H1 (cell line): ENCODE measurements at regions not wholly inside any gene's neighbourhood (a gene's known extent, or its start where the extent isn't known, plus 50 kb on each side); places are given as distances from the start of the nearest gene placed in this dataset.

ENCODE experiments used
- CTCF ChIA-PET: fragments of 300-600 bp; sonication (Branson Sonifier 250); formaldehyde crosslinking; loops from one replicate; lab custom pipeline; 2021; ENCODE audit not compliant: partially characterized antibody; lab: Charles Lee
- POLR2A ChIA-PET: fragments of 300-600 bp; sonication (Branson Sonifier 250); formaldehyde crosslinking; loops from one replicate; lab custom pipeline; 2021; ENCODE audit warnings: inconsistent platforms; ENCODE audit not compliant: partially characterized antibody; lab: Charles Lee
- DNase-seq, 2 experiments: peaks; one replicate each; pipeline versions ENCODE4 v3.0.0 to v3.0.0-alpha.2; 2010 to 2022; ENCODE audit warnings: low spot score in 2 of 2, low read depth in 1 of 2, mixed read lengths in 1 of 2
- FAIRE-seq: peaks from 2 replicates; lab custom pipeline; 2011; peaks lifted over from hg19 to GRCh38; lab: Jason Lieb, UNC
- H2AFZ ChIP-seq: 2 replicates; pipeline ENCODE4 v1.8.1; 2012; ENCODE audit warnings: low read length, inconsistent platforms
- H2AK5ac ChIP-seq: 2 replicates; pipeline ENCODE4 v1.6.1; 2013; ENCODE audit warnings: low read depth, low read length
- H2BK120ac ChIP-seq: replicated peaks from 2 replicates; pipeline ENCODE3; 2013; ENCODE audit warnings: low read depth, low read length, inconsistent platforms
- H2BK12ac ChIP-seq: 2 replicates; pipeline ENCODE4 v1.6.1; 2013; ENCODE audit warnings: low read depth, low read length
- H2BK15ac ChIP-seq: 2 replicates; pipeline ENCODE4 v1.6.1; 2013; ENCODE audit warnings: low read length
- H2BK20ac ChIP-seq: 2 replicates; pipeline ENCODE4 v1.6.1; 2013; ENCODE audit warnings: low read length
- H2BK5ac ChIP-seq: 2 replicates; pipeline ENCODE4 v1.6.1; 2013; ENCODE audit warnings: low read depth, low read length
- H3K14ac ChIP-seq: 2 replicates; pipeline ENCODE4 v1.6.1; 2013; ENCODE audit warnings: inconsistent platforms; ENCODE audit not compliant: insufficient read length
- H3K18ac ChIP-seq: 2 replicates; pipeline ENCODE4 v1.6.1; 2013; ENCODE audit warnings: low read length; ENCODE audit errors: extremely low read depth
- H3K23ac ChIP-seq: 2 replicates; pipeline ENCODE4 v1.6.1; 2013; ENCODE audit warnings: inconsistent platforms; ENCODE audit not compliant: insufficient read length
- H3K23me2 ChIP-seq: 2 replicates; pipeline ENCODE4 v1.6.1; 2013; ENCODE audit warnings: low read depth, low read length
- H3K27ac ChIP-seq: 2 replicates; pipeline ENCODE4 v1.6.1; 2011; ENCODE audit warnings: low read depth, low read length, inconsistent platforms
- H3K27me3 ChIP-seq, 4 experiments: replicated peaks in 1 of 4; 1 replicate in 1 of 4; 2 replicates in 3 of 4; pipeline versions ENCODE4 v1.6.1 to v1.8.1; 2011 to 2013; ENCODE audit warnings: low read length in 3 of 4, mild to moderate bottlenecking in 3 of 4, inconsistent platforms in 2 of 4, mixed read lengths in 2 of 4, moderate library complexity in 1 of 4; ENCODE audit not compliant: control insufficient read depth in 3 of 4, insufficient read depth in 3 of 4; ENCODE audit errors: extremely low read depth in 1 of 4
- H3K36me3 ChIP-seq, 4 experiments: 2 replicates each; pipeline versions ENCODE4 v1.6.1 to v1.8.1; 2011 to 2013; ENCODE audit warnings: mild to moderate bottlenecking in 4 of 4, low read length in 3 of 4, moderate library complexity in 2 of 4, control low read depth in 1 of 4, inconsistent platforms in 1 of 4; ENCODE audit not compliant: insufficient read depth in 4 of 4, control insufficient read depth in 2 of 4
- H3K4ac ChIP-seq: replicated peaks from 2 replicates; pipeline ENCODE3; 2013; ENCODE audit warnings: low read length, low read depth, mixed read lengths, inconsistent platforms; ENCODE audit not compliant: insufficient read length
- H3K4me1 ChIP-seq, 4 experiments: replicated peaks in 1 of 4; 1 replicate in 1 of 4; 2 replicates in 3 of 4; pipeline versions ENCODE4 v1.6.1 to v1.8.1; 2011 to 2013; ENCODE audit warnings: low read length in 3 of 4, inconsistent platforms in 2 of 4, mixed read lengths in 1 of 4; ENCODE audit not compliant: insufficient read depth in 4 of 4, control insufficient read depth in 3 of 4
- H3K4me2 ChIP-seq, 2 experiments: 2 replicates each; pipeline versions ENCODE4 v1.6.1 to v1.8.1; 2011 to 2013; ENCODE audit warnings: low read depth in 2 of 2, low read length in 2 of 2, control low read depth in 1 of 2, inconsistent platforms in 1 of 2, mild to moderate bottlenecking in 1 of 2; ENCODE audit not compliant: insufficient read depth in 1 of 2
- H3K4me3 ChIP-seq, 4 experiments: fragments of 200-600, 300-600 bp in 1 of 4; sonication (generic), shearing (Covaris generic), sonication (Bioruptor Twin) in 1 of 4; 2 replicates each; pipeline versions ENCODE4 v1.5.1 to v1.8.1; 2011 to 2016; ENCODE audit warnings: low read length in 4 of 4, low read depth in 3 of 4, control low read depth in 2 of 4, inconsistent platforms in 2 of 4, mild to moderate bottlenecking in 2 of 4, mixed read lengths in 1 of 4, moderate library complexity in 1 of 4; ENCODE audit not compliant: insufficient read depth in 2 of 4; ENCODE audit errors: extremely low read depth in 1 of 4
- H3K56ac ChIP-seq: replicated peaks from 2 replicates; pipeline ENCODE3; 2013; ENCODE audit warnings: low read depth, mild to moderate bottlenecking, mixed read lengths, low read length, inconsistent platforms; ENCODE audit not compliant: insufficient read length
- H3K79me1 ChIP-seq: 2 replicates; pipeline ENCODE4 v1.6.1; 2013; ENCODE audit warnings: low read depth, low read length, control low read depth
- H3K79me2 ChIP-seq, 2 experiments: 2 replicates each; pipeline versions ENCODE4 v1.6.1 to v1.8.1; 2012 to 2013; ENCODE audit warnings: low read length in 2 of 2, mild to moderate bottlenecking in 2 of 2, inconsistent platforms in 1 of 2; ENCODE audit not compliant: insufficient read depth in 2 of 2, control insufficient read depth in 1 of 2
- H3K9ac ChIP-seq, 4 experiments: replicated peaks in 1 of 4; 1 replicate in 1 of 4; 2 replicates in 3 of 4; pipeline versions ENCODE4 v1.6.1 to v1.8.1; 2011 to 2013; ENCODE audit warnings: low read depth in 3 of 4, low read length in 3 of 4, control low read depth in 2 of 4, mild to moderate bottlenecking in 2 of 4, moderate library complexity in 2 of 4, inconsistent platforms in 1 of 4; ENCODE audit errors: extremely low read depth in 1 of 4
- H3K9me3 ChIP-seq, 2 experiments: 2 replicates each; pipeline versions ENCODE4 v1.6.1 to v1.8.1; 2012 to 2013; ENCODE audit warnings: mild to moderate bottlenecking in 2 of 2, moderate library complexity in 2 of 2, control low read depth in 1 of 2, inconsistent platforms in 1 of 2, low read depth in 1 of 2, low read length in 1 of 2, mixed read lengths in 1 of 2; ENCODE audit not compliant: insufficient read depth in 2 of 2
- H4K20me1 ChIP-seq, 2 experiments: replicated peaks in 1 of 2; 2 replicates each; pipeline versions ENCODE3 to v1.8.1; 2011 to 2013; ENCODE audit warnings: inconsistent platforms in 2 of 2, low read length in 2 of 2, mild to moderate bottlenecking in 1 of 2; ENCODE audit not compliant: insufficient read depth in 2 of 2, control insufficient read depth in 1 of 2
- H4K5ac ChIP-seq: 2 replicates; pipeline ENCODE4 v1.6.1; 2013; ENCODE audit warnings: low read length, low read depth, mixed read lengths, inconsistent platforms; ENCODE audit not compliant: insufficient read length
- H4K8ac ChIP-seq: 2 replicates; pipeline ENCODE4 v1.8.0; 2013; ENCODE audit warnings: mild to moderate bottlenecking, moderate library complexity, low read length, inconsistent platforms; ENCODE audit not compliant: insufficient read depth; ENCODE audit errors: extremely low read depth
- H4K91ac ChIP-seq: replicated peaks from 2 replicates; pipeline ENCODE3; 2013; ENCODE audit warnings: low read length, mixed read lengths, inconsistent platforms; ENCODE audit not compliant: insufficient read length
- CEBPB ChIP-seq: IDR thresholded peaks from 2 replicates; pipeline ENCODE4 v1.6.1; 2012; ENCODE audit warnings: low read depth, low read length
- CHD1 ChIP-seq: IDR thresholded peaks from 2 replicates; pipeline ENCODE4 v1.6.1; 2012; ENCODE audit warnings: low read depth, low read length, improper control_type of control experiment
- EZH2 ChIP-seq: fragments of 200-600 bp; sonication (generic); IDR thresholded peaks from 2 replicates; pipeline ENCODE4 v1.7.1; 2012; ENCODE audit warnings: low read depth, mild to moderate bottlenecking, moderate library complexity, low read length, inconsistent platforms; ENCODE audit not compliant: severe bottlenecking
- HDAC2 ChIP-seq, 2 experiments: fragments of 300-600 bp in 1 of 2; sonication (generic) in 1 of 2; IDR thresholded peaks; 2 replicates each; pipeline ENCODE4 v1.6.1; 2011 to 2012; ENCODE audit warnings: low read depth in 2 of 2, low read length in 2 of 2, mild to moderate bottlenecking in 2 of 2, moderate library complexity in 2 of 2, borderline replicate concordance in 1 of 2, inconsistent platforms in 1 of 2
- POLR2A ChIP-seq, 2 experiments: IDR thresholded peaks; 1 replicate in 1 of 2; 2 replicates in 1 of 2; pipeline ENCODE4 v1.6.1; 2011; ENCODE audit warnings: low read depth in 2 of 2, low read length in 2 of 2, mild to moderate bottlenecking in 2 of 2; ENCODE audit errors: control extremely low read depth in 1 of 2
- POLR2AphosphoS5 ChIP-seq: IDR thresholded peaks from 2 replicates; pipeline ENCODE4 v1.6.1; 2011; ENCODE audit warnings: low read depth, low read length
- SIN3A ChIP-seq, 2 experiments: IDR thresholded peaks in 1 of 2; conservative IDR thresholded peaks in 1 of 2; 2 replicates each; pipeline ENCODE4 v1.6.1; 2011 to 2012; ENCODE audit warnings: low read length in 2 of 2, improper control_type of control experiment in 1 of 2, low read depth in 1 of 2, mild to moderate bottlenecking in 1 of 2
- SP2 ChIP-seq: IDR thresholded peaks from 2 replicates; pipeline ENCODE4 v1.6.1; 2012; ENCODE audit warnings: mild to moderate bottlenecking, low read length, inconsistent platforms
- TAF1 ChIP-seq: IDR thresholded peaks from 2 replicates; pipeline ENCODE4 v1.6.1; 2011; ENCODE audit warnings: mild to moderate bottlenecking, low read depth, low read length
- ZNF274 ChIP-seq: IDR thresholded peaks from 2 replicates; pipeline ENCODE4 v1.7.0; 2012; ENCODE audit warnings: low read length, borderline replicate concordance; ENCODE audit errors: extremely low read depth
- WGBS, 2 experiments: shearing (Covaris generic) in 1 of 2; methylation state at CpG; one replicate each; pipeline versions ENCODE4 v1.1.6 to v1.1.7; 2013 to 2015; ENCODE audit warnings: low lambda C conversion rate in 2 of 2, mixed read lengths in 2 of 2, inconsistent platforms in 1 of 2, low coverage in 1 of 2, missing lambda C conversion rate in 1 of 2; ENCODE audit not compliant: insufficient replicate concordance in 2 of 2, insufficient coverage in 1 of 2, insufficient read length in 1 of 2; ENCODE audit errors: extremely low coverage in 1 of 2, missing lambda C conversion rate in 1 of 2; 5-methylcytosine and 5-hydroxymethylcytosine counted together
- TF ChIP-seq, protein P1 (sequence below), 3 experiments: IDR thresholded peaks; 1 replicate in 2 of 3; 2 replicates in 1 of 3; pipeline versions ENCODE4 v1.5.1 to v1.6.1; 2011; ENCODE audit warnings: low read length in 3 of 3, mild to moderate bottlenecking in 3 of 3, inconsistent platforms in 2 of 3, low read depth in 1 of 3, moderate library complexity in 1 of 3; ENCODE audit not compliant: insufficient read depth in 1 of 3; ENCODE audit errors: control extremely low read depth in 1 of 3
- TF ChIP-seq, protein P2 (sequence below): IDR thresholded peaks from 2 replicates; pipeline ENCODE4 v1.6.1; 2011; ENCODE audit warnings: low read depth, mild to moderate bottlenecking, low read length; ENCODE audit not compliant: insufficient read depth

DNA sequence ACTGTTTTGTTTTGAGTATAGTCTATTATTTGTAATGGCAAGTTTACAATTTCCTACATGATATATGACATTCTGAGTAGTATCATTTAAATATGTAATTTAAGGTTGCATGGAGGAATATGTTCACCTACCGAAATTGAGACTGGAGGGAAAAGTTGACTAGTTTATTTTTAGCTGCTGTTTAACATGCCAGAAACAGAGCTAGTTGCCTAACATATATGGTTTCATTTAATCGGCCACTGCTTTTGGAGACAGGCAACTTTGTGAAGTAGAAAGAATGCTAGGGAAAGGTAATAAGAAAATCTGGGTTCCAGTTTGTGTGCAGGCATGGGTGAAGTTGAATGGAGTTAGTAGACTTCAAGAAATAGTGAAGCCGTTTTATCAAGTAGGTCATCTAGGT, 342.1 kb upstream of the CBLB start:
- no peak overlapping the region for H2BK5ac ChIP-seq
- POLR2A ChIA-PET, result no interaction called here
- TF ChIP-seq CEBPB (no peak), TAF1 (no peak), HDAC2 (IDR thresholded peaks at IDR 0.05; ENCODE audit: borderline replicate concordance in 1 of 2, low read depth in 2 of 2, low read length in 2 of 2) (no peak), SP2 (no peak), CHD1 (no peak), POLR2A (IDR thresholded peaks at IDR 0.05; ENCODE audit: control extremely low read depth in 1 of 2, low read depth in 2 of 2, low read length in 2 of 2) (no peak), POLR2AphosphoS5 (no peak), EZH2 (no peak), SIN3A (conservative IDR thresholded peaks at IDR 0.05 in 1 of 2, IDR thresholded peaks at IDR 0.05 in 1 of 2; ENCODE audit: low read depth in 1 of 2, low read length in 2 of 2) (no peak), ZNF274 (no peak)
- TF ChIP-seq, protein P1, sequence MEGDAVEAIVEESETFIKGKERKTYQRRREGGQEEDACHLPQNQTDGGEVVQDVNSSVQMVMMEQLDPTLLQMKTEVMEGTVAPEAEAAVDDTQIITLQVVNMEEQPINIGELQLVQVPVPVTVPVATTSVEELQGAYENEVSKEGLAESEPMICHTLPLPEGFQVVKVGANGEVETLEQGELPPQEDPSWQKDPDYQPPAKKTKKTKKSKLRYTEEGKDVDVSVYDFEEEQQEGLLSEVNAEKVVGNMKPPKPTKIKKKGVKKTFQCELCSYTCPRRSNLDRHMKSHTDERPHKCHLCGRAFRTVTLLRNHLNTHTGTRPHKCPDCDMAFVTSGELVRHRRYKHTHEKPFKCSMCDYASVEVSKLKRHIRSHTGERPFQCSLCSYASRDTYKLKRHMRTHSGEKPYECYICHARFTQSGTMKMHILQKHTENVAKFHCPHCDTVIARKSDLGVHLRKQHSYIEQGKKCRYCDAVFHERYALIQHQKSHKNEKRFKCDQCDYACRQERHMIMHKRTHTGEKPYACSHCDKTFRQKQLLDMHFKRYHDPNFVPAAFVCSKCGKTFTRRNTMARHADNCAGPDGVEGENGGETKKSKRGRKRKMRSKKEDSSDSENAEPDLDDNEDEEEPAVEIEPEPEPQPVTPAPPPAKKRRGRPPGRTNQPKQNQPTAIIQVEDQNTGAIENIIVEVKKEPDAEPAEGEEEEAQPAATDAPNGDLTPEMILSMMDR (IDR thresholded peaks at IDR 0.05; ENCODE audit: control extremely low read depth in 1 of 3, insufficient read depth in 1 of 3, low read depth in 1 of 3, low read length in 3 of 3), result no peak
- TF ChIP-seq, protein P2, sequence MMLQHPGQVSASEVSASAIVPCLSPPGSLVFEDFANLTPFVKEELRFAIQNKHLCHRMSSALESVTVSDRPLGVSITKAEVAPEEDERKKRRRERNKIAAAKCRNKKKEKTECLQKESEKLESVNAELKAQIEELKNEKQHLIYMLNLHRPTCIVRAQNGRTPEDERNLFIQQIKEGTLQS, result no peak

More for the DNA sequence above, 342.1 kb upstream of the CBLB start:
- Histone ChIP-seq H3K14ac (no peak overlapping the region), H3K56ac (no peak overlapping the region), H3K23me2 (no peaks in the 10 kb centered on the region), H3K23ac (no peak overlapping the region), H2BK15ac (no peak overlapping the region), H3K4me3 (no peak overlapping the region), H3K27ac (no peak overlapping the region), H3K4ac (no peak overlapping the region), H4K5ac (no peak overlapping the region), H3K4me1 (no peaks in the 10 kb centered on the region; a peak in 1 of 7 replicates), H2AK5ac (no peak overlapping the region), H3K9ac (no peak overlapping the region), H4K8ac (no peak overlapping the region), H3K36me3 (no peaks in the 10 kb centered on the region), H3K79me1 (no peaks in the 10 kb centered on the region), H4K91ac (no peak overlapping the region), H3K4me2 (no peak overlapping the region), H2BK12ac (no peak overlapping the region), H3K9me3 (no peaks in the 10 kb centered on the region; a peak in 1 of 4 replicates), H3K27me3 (peaks cover 0 to 1% (median 0%) of the 10 kb centered on the region in 4 experiments; a peak in 1 of 7 replicates), H2AFZ (no peak overlapping the region), H2BK120ac (no peak overlapping the region), H3K79me2 (no peaks in the 10 kb centered on the region), H4K20me1 (no peaks in the 10 kb centered on the region), H2BK20ac (no peak overlapping the region), H3K18ac (no peak overlapping the region)
- CTCF ChIA-PET, result no interaction called here
- 89% methylated on average over 3 of the region's 3 CpGs; no CpG with 5 or more reads in 1 of the 2 experiments for WGBS, 2 experiments
- no peak for FAIRE-seq
- DNase-seq, result no peak
